ENCODE measurements at regions not wholly inside any gene's neighbourhood (a gene's known extent, or its start where the extent isn't known, plus 50 kb on each side); places are given as distances from the start of the nearest gene placed in this dataset.
"Not testable (repeated sequence)": the region's sequence is repeated elsewhere in the genome, so short reads cannot be mapped to it uniquely, and the experiment has no call there.

DNA sequence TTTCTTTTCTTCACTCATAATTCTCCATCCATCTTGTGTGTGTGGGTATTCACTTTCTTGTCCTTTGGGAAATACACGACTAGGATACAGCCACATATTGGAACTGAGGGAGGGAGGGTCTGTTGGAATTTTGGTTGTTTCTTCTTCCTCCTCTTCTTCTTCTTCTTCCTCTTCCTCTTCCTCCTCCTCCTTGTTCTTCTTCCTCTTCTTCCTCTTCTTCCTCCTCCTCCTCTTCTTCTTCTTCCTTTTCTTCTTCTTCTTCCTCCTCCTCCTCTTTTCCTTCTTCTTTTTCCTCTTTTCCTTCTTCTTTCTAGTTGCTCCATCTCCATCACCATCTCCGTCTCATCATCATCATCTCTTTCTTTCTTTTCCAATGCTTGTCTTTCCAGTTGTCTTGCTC lies 1307.3 kb upstream of the ZEB2 start:
- no peak for DNase-seq (ENCODE audit: low spot score)

GRCh38 chr2:145824384-145824783 lies 1304.5 kb upstream of the ZEB2 start:
- no peak for DNase-seq (ENCODE audit: low spot score)

DNA sequence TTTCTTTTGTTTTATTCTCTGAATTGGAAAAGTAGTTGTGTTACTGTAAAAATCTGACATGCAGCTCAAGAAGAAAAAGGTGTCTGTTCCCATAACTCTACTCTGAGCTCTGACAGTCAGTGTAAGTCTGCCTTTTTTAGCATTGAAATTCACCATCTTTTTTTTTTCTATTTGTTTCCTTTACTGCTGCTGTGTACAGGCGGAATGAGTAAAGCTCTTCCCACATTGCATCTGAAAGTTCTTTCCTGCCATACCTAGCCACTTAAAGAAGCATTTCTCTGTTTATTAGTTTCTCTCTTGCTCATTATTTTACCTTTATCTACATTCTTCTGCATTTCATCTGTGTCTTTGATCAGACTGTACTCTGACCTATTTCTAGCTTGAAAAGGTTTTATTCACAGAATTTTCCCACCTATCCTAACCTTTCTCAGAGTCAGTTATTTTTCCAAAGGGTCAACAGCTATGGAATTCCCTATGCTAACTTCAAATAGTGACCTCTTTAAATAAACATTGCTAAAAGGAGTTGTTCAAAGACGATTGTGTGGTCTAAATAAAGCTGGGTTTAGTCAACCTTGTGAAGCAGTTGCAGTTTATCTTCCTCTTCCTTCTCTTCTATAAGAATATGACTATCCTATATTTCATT lies 1303.1 kb upstream of the ZEB2 start:
- no peak for DNase-seq (ENCODE audit: low spot score)

GRCh38 chr2:145820651-145821050 lies 1300.7 kb upstream of the ZEB2 start:
- DNase-seq (ENCODE audit: low spot score) = no peak

- DNase-seq (ENCODE audit: low spot score) = no peak
Observed at GRCh38 chr2:145818890-145819504, 1299.1 kb upstream of the ZEB2 start.

DNA sequence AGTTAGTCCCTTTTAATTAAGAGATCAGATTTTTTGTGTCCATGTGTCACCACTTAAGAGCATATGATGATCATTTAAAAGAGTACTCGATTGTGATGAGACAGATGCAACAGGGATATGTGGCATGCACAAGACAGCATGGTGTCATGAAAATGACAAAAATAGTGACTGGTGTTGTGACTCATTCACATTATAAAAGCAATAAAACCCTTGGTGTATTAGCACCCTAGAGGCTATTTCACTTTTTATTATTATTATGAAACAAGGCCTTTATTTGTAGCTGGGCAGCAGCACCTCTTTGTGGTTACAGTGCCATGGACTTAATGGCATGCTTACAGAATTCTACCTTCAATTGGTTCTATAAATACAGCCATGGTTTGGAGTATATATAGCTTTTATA lies 1296.0 kb upstream of the ZEB2 start:
- peak; percentile 91 for DNase-seq (ENCODE audit: low spot score)

DNA sequence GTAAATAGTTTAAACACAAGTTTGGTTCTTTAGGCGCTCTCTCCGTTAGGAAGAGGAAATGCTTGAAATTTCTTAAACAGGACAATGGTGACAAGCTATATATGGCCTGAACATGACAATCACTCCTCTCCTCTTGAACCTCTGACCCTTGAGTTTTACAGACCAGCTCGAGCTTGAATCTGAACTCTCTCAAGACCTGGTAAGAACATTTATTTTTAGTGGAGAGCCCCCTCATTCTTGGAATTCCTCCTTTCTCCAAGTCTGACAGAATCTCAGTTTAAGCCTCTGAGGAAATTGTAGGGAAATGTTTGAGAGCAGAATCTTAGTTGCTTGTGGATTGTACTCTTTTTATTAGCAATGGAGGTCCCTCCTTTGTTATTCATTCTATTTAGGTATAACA lies 1293.6 kb upstream of the ZEB2 start:
- DNase-seq (ENCODE audit: low spot score) = no peak

DNA sequence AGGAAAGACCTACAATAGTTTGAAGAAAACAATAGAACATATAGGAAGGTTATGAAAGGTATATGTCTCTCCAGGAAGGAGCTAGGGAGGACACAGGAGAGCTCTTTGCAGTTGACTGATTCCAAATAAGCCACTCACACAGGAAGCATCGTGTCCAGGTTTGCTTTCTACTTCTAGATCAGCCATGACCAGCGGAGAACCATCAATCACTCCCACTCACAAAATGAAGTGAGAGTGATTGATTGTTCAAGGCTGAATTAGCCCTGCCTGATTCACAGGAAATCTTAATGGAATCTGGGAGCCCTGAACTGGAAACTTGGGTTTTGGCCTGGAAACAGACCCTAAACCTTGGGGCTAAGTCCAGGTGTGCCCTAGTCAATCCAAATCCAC lies 1292.2 kb upstream of the ZEB2 start:
- no peak for DNase-seq (ENCODE audit: low spot score)

GRCh38 chr2:145811276-145812164 lies 1291.6 kb upstream of the ZEB2 start:
- no peak for DNase-seq (ENCODE audit: low spot score)

DNA sequence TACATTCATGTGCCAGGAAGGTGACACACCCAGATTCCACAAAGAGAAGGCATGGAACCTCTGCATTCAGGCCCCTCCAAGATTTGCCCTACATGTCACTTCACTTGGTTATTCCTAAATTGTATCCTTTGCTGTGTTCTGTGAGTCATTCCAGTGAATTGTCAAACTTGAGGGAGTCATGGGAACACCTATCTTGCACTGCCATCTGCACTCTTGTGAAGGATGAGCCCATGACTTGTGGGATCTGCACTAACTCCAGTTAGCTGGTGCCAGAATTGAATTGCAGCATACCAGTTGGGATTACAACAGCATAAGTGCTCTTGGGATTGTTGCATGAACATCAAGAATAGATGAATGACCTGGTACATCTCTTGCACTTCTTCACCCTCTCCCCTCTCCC lies 1288.0 kb upstream of the ZEB2 start:
- no peak for DNase-seq (ENCODE audit: low spot score)

DNA sequence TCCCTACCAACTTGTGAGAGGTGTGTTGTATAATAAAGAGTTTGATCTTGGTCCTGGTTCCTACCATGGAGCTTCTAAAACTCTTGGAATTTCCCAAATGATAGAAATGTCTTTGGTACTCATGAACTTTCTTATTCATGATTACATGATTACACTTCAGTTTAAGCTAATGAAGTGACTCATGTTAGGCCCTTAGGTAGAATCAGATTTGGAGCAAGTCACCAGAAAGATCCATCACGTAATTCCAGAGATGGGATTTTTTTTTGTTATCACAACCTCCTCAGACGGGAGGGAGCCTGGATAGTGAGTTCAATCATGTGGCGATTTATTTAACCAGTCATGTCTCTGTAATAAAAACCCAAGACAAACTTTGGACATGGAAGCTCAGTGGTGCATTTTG lies 1287.6 kb upstream of the ZEB2 start:
- no peak for DNase-seq (ENCODE audit: low spot score)

DNA sequence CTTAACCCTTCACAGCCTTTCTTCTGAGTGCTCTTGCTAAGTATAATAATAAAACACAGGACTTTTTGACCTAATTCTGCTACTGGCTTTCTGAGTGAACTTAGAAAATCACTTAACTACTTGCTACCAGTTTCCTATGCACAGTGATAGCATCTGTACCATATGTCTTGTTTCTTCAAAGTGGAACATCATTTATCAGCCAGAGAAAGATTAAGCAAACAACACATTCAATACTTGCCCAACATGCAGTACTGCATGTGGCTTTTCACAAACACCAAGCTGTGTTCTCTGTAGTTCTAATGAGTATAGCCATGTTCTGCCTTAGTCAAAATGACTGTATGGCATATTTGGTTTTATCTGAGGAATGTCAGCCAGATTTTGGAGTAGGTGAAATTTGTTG lies 1286.6 kb upstream of the ZEB2 start:
- DNase-seq (ENCODE audit: low spot score) = no peak

- DNase-seq (ENCODE audit: low spot score) = no peak
Observed at GRCh38 chr2:145802133-145802532, 1282.2 kb upstream of the ZEB2 start.

GRCh38 chr2:145801210-145801609 lies 1281.3 kb upstream of the ZEB2 start:
- no peak for DNase-seq (ENCODE audit: low spot score)

- DNase-seq (ENCODE audit: low spot score) = peak; percentile 82
Observed at GRCh38 chr2:145800151-145801091, 1280.5 kb upstream of the ZEB2 start.

- DNase-seq (ENCODE audit: low spot score) = no peak
Observed at GRCh38 chr2:145799595-145800108, 1279.7 kb upstream of the ZEB2 start.

- no peak for DNase-seq (ENCODE audit: low spot score)
Observed at GRCh38 chr2:145798419-145798818, 1278.5 kb upstream of the ZEB2 start.

GRCh38 chr2:145797692-145798091 lies 1277.8 kb upstream of the ZEB2 start:
- no peak for DNase-seq (ENCODE audit: low spot score)

DNA sequence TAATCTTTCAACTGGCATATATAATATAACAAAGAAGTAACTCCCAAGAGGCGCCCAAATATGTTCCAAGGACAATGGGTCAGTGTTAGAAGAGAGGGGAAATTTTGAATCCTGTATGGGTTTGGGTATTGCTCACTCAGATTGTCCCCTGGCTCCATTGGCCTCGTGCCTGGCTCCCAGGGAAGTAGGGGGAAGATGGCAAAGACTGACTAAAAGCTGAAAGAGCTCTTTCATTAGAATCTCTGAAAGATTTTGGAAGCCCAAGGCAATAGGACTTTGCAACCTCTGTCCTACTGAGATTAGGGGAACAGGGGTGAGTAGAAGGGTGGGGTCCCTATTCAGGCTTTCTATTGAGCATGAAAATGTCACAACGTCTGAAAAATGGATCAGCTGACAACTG lies 1272.8 kb upstream of the ZEB2 start:
- no peak for DNase-seq (ENCODE audit: low spot score)

- DNase-seq (ENCODE audit: low spot score) = no peak
Observed at GRCh38 chr2:145789636-145790035, 1269.7 kb upstream of the ZEB2 start.

DNA sequence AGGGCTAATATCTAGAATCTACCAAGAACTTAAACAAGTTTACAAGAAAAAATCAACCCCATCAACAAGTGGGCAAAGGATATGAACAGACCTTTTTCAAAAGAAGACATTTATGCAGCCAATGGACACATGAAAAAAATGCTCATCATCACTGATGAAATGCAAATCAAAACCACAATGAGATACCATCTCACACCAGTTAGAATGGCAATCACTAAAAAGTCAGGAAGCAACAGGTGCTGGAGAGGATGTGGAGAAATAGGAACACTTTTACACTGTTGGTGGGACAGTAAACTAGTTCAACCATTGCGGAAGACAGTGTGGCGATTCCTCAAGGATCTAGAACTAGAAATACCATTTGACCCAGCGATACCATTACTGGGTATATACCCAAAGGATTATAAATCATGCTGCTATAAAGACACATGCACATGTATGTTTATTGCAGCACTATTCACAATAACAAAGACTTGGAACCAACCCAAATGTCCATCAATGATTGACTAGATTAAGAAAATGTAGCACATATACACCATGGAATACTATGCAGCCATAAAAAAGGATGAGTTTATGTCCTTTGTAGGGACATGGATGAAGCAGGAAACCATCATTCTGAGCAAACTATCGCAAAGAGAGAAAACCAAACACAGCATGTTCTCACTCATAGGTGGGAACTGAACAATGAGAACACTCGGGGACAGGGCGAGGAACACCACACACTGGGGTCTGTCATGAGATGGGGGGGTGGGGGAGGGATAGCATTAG lies 1267.9 kb upstream of the ZEB2 start:
- DNase-seq (ENCODE audit: low spot score) = not testable (repeated sequence)

Measured in SW480 (cell line).